ENCODE measurements at regions not wholly inside any gene's neighbourhood (a gene's known extent, or its start where the extent isn't known, plus 50 kb on each side); places are given as distances from the start of the nearest gene placed in this dataset.

DNA sequence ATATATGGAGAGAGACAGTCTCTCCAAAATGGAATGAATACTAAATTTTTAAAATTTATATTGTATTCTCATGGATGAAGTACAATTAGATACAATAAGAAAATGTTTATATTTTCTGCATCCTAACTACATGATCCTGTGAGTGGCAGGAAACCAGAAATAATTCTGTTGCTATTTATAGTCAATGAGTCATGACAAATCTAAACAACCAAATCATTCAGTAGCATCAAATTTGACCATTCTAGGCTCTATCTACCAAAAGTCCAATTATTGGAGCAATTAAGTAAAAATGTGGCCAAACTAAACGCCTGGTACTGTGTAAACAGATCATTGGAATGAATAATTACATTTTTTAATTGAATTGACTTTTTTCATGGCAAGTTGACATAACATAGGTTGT, 959.8 kb downstream of the EPHA7 start:
- TF ChIP-seq, protein P1, sequence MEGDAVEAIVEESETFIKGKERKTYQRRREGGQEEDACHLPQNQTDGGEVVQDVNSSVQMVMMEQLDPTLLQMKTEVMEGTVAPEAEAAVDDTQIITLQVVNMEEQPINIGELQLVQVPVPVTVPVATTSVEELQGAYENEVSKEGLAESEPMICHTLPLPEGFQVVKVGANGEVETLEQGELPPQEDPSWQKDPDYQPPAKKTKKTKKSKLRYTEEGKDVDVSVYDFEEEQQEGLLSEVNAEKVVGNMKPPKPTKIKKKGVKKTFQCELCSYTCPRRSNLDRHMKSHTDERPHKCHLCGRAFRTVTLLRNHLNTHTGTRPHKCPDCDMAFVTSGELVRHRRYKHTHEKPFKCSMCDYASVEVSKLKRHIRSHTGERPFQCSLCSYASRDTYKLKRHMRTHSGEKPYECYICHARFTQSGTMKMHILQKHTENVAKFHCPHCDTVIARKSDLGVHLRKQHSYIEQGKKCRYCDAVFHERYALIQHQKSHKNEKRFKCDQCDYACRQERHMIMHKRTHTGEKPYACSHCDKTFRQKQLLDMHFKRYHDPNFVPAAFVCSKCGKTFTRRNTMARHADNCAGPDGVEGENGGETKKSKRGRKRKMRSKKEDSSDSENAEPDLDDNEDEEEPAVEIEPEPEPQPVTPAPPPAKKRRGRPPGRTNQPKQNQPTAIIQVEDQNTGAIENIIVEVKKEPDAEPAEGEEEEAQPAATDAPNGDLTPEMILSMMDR (conservative IDR thresholded peaks at IDR 0.05 in 1 of 2, IDR thresholded peaks at IDR 0.05 in 1 of 2; ENCODE audit: low read depth in 1 of 2, low read length in 2 of 2), result no peak
- TF ChIP-seq EZH2 (IDR thresholded peaks at IDR 0.05; ENCODE audit: low read length, missing control alignments), result no peak

Measured in fibroblast of lung (primary cell).